A549 (cell line): ENCODE measurements at regions not wholly inside any gene's neighbourhood (a gene's known extent, or its start where the extent isn't known, plus 50 kb on each side); places are given as distances from the start of the nearest gene placed in this dataset.

Source experiments
- BCL3 ChIP-seq: fragments of >200 bp; sonication (Bioruptor Twin); formaldehyde crosslinking; IDR thresholded peaks from 3 replicates; pipeline ENCODE4 v1.6.1; 2016
- CHD4 ChIP-seq: fragments of 200-600 bp; sonication (generic); IDR thresholded peaks from 2 replicates; pipeline ENCODE4 v1.6.1; 2016; ENCODE audit warnings: antibody characterized with exemption, mild to moderate bottlenecking, borderline replicate concordance
- CTCF ChIP-seq: fragments of >200 bp; sonication (Bioruptor Twin); formaldehyde crosslinking; IDR thresholded peaks from 3 replicates; pipeline ENCODE4 v1.5.1; 2016
- ESRRA ChIP-seq: fragments of 150-350 bp; IDR thresholded peaks from 2 replicates; pipeline ENCODE4 v1.6.1; 2014; ENCODE audit warnings: mild to moderate bottlenecking, low read length, borderline replicate concordance
- HMGXB4 ChIP-seq: fragments of 250-450 bp; sonication (Bioruptor Pico); IDR thresholded peaks from 2 replicates; pipeline ENCODE4 v1.5.0; 2021; ENCODE audit warnings: mild to moderate bottlenecking, moderate library complexity, borderline replicate concordance
- MAFK ChIP-seq: fragments of 450-650 bp; IDR thresholded peaks from 2 replicates; pipeline ENCODE4 v1.6.1; 2014; ENCODE audit not compliant: partially characterized antibody
- MAX ChIP-seq: IDR thresholded peaks from 2 replicates; pipeline ENCODE4 v1.6.1; 2012
- MYC ChIP-seq: IDR thresholded peaks from 2 replicates; pipeline ENCODE4 v1.6.1; 2012; ENCODE audit warnings: mild to moderate bottlenecking, inconsistent platforms, low read length, improper control_type of control experiment, borderline replicate concordance
- NR3C1 ChIP-seq: fragments of >200 bp; sonication (Bioruptor Twin); formaldehyde crosslinking; IDR thresholded peaks from 3 replicates; pipeline ENCODE4 v1.6.1; 2017
- PBX3 ChIP-seq: IDR thresholded peaks from 2 replicates; pipeline ENCODE4 v1.6.1; 2012
- POLR2A ChIP-seq: IDR thresholded peaks from 2 replicates; pipeline ENCODE4 v1.6.1; 2012; ENCODE audit warnings: mild to moderate bottlenecking, low read length
- REST ChIP-seq: fragments of 200-600 bp; sonication (generic); IDR thresholded peaks from 2 replicates; pipeline ENCODE4 v1.6.1; 2016; ENCODE audit warnings: antibody characterized with exemption, mild to moderate bottlenecking, moderate library complexity
- TFCP2L1 ChIP-seq: fragments of 250-450 bp; sonication (Bioruptor Pico); IDR thresholded peaks from 2 replicates; pipeline ENCODE4 v1.5.0; 2021; ENCODE audit warnings: mild to moderate bottlenecking
- USF2 ChIP-seq: fragments of 450-650 bp; IDR thresholded peaks from 2 replicates; pipeline ENCODE4 v1.6.1; 2014; ENCODE audit warnings: antibody characterized with exemption

- no peak for TF ChIP-seq CTCF
- no peak for TF ChIP-seq MAX
- TF ChIP-seq POLR2A, result no peak
- TF ChIP-seq CHD4, result no peak
- no peak for TF ChIP-seq MAFK
- TF ChIP-seq USF2, result no peak
- no peak for TF ChIP-seq NR3C1
- TF ChIP-seq PBX3, result no peak
- no peak for TF ChIP-seq REST
- no peak for TF ChIP-seq BCL3
- no peak for TF ChIP-seq MYC
- TF ChIP-seq HMGXB4 (CRISPR knock-in tag), result no peak
- no peak for TF ChIP-seq ESRRA
- TF ChIP-seq TFCP2L1 (CRISPR knock-in tag), result no peak
Measured at GRCh38 chr18:67265464-67266245, 250.9 kb downstream of the DSEL start.
